Esophagus squamous epithelium (tissue), 4 donors: ENCODE measurements at regions not wholly inside any gene's neighbourhood (a gene's known extent, or its start where the extent isn't known, plus 50 kb on each side); places are given as distances from the start of the nearest gene placed in this dataset.

ENCODE experiments used
- POLR2A ChIP-seq, 4 donors: fragments of 450-650 bp; IDR thresholded peaks; one replicate each; pipeline ENCODE4 v1.6.1; 2017; ENCODE audit warnings: antibody characterized with exemption in 4 of 4, mild to moderate bottlenecking in 4 of 4, moderate library complexity in 3 of 4
- TF ChIP-seq, protein P1 (sequence below), 6 experiments: fragments of 450-650 bp in 4 of 6; fragments of 200-600 bp in 2 of 6; sonication (generic) in 2 of 6; IDR thresholded peaks; one replicate each; pipeline ENCODE4 v1.5.1; 2016 to 2019; ENCODE audit warnings: antibody characterized with exemption in 6 of 6, mild to moderate bottlenecking in 4 of 6, moderate library complexity in 4 of 6

DNA sequence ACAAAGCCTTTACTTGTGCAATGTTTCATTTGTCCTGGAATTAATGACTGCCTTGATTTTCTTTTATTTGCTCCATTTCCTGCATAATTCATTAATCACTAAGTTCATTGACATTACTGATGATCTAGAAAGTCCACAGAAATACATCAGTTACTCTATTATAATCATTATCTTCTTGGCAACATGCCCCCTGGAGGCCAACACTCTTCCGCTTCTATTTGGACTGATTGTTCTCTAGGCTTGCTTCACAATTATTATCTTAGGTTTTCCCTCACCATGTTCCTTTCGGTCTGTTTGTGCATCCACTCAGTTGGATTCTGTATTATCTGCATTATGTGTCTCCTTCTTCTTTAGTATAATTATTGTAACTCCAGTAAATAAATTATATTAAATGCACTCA lies 461.0 kb upstream of the CDH2 start:
- TF ChIP-seq, protein P1, sequence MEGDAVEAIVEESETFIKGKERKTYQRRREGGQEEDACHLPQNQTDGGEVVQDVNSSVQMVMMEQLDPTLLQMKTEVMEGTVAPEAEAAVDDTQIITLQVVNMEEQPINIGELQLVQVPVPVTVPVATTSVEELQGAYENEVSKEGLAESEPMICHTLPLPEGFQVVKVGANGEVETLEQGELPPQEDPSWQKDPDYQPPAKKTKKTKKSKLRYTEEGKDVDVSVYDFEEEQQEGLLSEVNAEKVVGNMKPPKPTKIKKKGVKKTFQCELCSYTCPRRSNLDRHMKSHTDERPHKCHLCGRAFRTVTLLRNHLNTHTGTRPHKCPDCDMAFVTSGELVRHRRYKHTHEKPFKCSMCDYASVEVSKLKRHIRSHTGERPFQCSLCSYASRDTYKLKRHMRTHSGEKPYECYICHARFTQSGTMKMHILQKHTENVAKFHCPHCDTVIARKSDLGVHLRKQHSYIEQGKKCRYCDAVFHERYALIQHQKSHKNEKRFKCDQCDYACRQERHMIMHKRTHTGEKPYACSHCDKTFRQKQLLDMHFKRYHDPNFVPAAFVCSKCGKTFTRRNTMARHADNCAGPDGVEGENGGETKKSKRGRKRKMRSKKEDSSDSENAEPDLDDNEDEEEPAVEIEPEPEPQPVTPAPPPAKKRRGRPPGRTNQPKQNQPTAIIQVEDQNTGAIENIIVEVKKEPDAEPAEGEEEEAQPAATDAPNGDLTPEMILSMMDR (IDR thresholded peaks at IDR 0.05), result no peak
- TF ChIP-seq POLR2A (IDR thresholded peaks at IDR 0.05), result no peak
